Retinal pigment epithelial cell (primary cell): ENCODE measurements at regions not wholly inside any gene's neighbourhood (a gene's known extent, or its start where the extent isn't known, plus 50 kb on each side); places are given as distances from the start of the nearest gene placed in this dataset.

Experiments used
- DNase-seq: peaks from one replicate; pipeline ENCODE4 v3.0.0-alpha.2; 2010; ENCODE audit warnings: low read depth
- H3K4me3 ChIP-seq: 2 replicates; pipeline ENCODE4 v1.5.1; 2011; ENCODE audit warnings: mild to moderate bottlenecking, low read length, control low read depth, moderate library complexity
- TF ChIP-seq, protein P1 (sequence below): conservative IDR thresholded peaks from 2 replicates; pipeline ENCODE4 v1.5.1; 2011; ENCODE audit warnings: low read depth, low read length, control low read depth, inconsistent platforms

DNA sequence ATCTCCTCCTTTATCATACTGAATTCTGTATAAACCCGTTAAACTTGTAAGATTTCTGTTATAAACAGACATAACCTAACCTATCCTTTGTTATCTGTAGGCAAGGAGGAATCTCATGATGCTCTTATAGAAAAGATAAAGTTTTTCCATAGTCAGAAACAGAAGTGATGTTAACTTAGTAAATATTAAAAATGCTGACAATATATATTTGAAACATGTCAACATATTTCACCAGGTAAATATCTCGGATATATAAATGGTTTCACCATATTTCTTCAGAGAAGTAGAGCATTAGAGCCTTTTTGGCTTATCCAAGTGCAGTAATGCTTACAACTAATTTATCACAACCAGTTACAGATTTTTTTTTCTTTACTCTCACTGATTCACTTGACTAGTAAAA lies 625.9 kb downstream of the PDHA2 start:
- no peak for DNase-seq
- TF ChIP-seq, protein P1, sequence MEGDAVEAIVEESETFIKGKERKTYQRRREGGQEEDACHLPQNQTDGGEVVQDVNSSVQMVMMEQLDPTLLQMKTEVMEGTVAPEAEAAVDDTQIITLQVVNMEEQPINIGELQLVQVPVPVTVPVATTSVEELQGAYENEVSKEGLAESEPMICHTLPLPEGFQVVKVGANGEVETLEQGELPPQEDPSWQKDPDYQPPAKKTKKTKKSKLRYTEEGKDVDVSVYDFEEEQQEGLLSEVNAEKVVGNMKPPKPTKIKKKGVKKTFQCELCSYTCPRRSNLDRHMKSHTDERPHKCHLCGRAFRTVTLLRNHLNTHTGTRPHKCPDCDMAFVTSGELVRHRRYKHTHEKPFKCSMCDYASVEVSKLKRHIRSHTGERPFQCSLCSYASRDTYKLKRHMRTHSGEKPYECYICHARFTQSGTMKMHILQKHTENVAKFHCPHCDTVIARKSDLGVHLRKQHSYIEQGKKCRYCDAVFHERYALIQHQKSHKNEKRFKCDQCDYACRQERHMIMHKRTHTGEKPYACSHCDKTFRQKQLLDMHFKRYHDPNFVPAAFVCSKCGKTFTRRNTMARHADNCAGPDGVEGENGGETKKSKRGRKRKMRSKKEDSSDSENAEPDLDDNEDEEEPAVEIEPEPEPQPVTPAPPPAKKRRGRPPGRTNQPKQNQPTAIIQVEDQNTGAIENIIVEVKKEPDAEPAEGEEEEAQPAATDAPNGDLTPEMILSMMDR: no peak
- H3K4me3 ChIP-seq: no peak overlapping the region

DNA sequence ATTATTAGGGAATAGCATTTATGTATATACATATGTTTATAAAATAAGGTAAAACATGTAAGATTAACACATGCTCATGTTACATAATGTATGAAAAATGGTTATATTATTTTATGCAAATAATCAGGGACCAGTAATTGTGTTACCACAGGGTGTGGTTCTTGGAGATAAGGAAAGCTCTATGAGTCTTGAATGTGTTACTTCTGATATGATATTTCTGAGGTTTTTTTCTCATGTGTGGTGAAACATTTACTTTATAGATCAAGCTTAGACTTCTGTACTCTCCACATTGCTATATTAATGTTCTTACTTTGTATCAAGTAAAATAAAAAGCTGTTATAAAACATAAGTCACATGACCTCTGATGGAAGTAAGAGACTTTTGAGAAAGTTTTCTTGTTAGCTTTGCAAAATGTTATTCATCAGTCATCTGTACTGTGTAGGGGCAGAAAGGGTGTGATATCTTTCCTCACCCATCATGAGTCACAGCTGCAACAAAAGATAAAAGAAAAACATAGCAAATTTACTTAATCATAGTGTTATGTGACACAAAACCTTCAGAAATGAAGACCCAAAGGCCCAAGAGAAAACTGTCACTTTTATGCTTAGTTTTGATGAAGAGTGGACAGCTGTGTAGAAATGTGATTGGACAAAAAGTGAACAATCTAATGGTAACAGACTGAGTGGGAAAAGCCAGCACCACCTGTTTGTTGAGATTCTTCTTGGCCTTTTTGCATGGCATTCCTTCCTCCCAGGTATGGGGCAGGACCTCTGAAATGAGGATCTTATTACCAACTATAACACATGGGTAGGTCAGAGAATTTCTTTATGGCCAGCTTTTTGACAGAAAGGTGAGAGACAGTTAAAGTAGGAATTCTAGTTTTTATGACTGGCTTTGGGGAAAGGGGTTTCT lies 632.3 kb downstream of the PDHA2 start:
- peak; percentile 3 for DNase-seq
- no peak overlapping the region for H3K4me3 ChIP-seq
- TF ChIP-seq, protein P1: no peak

DNA sequence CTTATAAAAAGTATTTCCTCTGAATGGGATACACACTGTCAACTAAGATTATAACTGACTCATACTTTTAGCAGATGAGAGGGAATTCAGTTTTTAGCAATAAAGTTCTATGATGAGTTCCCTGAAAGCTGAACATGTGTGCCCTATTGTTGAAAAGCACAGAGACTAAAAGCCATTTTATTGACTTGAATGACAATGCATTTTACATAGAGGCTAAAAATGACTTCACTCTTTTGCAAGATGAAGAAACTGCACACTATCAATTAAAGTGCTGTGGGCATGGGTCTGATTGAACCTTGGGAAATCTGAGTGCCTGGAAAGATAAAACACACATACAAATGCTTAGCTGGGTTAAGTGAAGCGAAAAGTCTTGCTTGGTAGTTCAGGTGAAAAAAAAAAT lies 633.4 kb downstream of the PDHA2 start:
- no peak overlapping the region for H3K4me3 ChIP-seq
- DNase-seq: no peak
- TF ChIP-seq, protein P1: no peak

DNA sequence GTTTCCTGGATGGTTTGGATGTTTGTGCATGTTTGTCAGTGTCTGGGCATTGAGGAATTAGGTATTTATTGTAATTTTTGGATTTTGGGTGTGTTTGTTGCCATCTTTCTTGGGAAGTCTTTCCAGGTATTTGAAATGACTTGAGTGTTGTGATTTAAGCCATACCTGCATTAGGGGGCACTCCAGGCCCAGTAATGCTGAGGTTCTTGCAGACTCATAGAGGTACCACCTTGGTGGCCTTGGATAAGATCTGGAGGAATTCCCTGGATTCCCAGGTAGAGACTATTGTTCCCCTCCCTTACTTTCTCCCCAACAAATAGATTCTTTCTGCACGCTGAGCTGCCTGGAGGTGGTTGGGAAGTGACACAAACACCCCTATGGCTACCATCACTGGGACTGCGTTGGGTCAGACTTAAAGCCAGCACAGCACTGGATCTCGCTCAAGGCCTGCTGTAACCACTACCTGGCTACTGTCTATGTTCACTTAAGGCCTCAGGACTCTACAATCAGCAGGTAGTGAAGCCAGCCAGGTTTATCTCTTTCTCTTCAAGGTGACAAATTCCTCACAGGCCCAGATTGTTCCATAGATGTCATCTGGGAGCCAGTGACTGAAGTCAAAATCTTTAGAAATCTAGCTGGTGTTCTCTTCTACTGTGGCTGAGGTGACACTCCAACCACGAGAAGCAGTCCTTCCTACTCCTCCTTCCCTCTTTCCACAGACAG lies 643.6 kb downstream of the PDHA2 start:
- no peak for DNase-seq
- no peak overlapping the region for H3K4me3 ChIP-seq
- TF ChIP-seq, protein P1: no peak

DNA sequence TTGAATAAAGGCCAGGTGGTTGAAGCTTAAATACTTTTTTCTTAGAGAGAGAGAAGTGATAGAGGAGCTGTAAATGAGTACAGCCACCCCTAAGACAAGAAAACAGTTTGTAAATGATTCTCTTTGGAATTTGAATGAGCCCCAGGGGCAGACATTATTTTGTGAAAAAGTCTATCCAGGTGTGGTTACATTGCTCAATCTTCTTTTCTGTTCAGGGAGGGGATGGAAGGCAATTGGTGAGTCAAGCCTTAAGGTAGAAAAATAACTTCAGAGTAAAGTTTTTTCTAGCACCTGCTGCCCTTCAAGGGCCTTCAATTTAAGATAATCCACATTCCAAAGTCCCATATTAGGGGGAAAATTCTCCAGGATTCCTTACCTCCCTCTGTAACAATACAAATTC lies 646.7 kb downstream of the PDHA2 start:
- H3K4me3 ChIP-seq: no peak overlapping the region
- DNase-seq: no peak
- TF ChIP-seq, protein P1: no peak

DNA sequence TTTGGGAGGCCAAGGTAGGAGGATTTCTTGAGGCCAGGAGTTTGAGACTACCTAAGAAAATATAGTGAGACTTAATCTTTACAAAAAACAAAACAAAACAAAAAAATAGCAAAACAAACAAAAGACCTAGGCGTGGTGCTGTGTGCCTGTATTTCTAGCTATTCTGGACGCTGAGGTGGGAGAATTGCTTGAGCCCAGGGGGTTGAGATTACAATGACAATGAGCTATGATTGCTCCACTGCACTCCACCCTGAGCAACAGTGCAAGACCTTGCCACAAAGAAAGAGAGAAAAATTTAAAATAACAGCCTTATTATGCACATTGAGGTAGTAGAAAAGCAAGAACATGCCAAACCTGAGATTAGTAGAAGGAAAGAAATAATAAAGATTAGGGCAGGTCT lies 657.7 kb downstream of the PDHA2 start:
- DNase-seq: no peak
- TF ChIP-seq, protein P1: no peak
- H3K4me3 ChIP-seq: no peak overlapping the region
